ENCODE measurements at regions not wholly inside any gene's neighbourhood (a gene's known extent, or its start where the extent isn't known, plus 50 kb on each side); places are given as distances from the start of the nearest gene placed in this dataset.

DNA sequence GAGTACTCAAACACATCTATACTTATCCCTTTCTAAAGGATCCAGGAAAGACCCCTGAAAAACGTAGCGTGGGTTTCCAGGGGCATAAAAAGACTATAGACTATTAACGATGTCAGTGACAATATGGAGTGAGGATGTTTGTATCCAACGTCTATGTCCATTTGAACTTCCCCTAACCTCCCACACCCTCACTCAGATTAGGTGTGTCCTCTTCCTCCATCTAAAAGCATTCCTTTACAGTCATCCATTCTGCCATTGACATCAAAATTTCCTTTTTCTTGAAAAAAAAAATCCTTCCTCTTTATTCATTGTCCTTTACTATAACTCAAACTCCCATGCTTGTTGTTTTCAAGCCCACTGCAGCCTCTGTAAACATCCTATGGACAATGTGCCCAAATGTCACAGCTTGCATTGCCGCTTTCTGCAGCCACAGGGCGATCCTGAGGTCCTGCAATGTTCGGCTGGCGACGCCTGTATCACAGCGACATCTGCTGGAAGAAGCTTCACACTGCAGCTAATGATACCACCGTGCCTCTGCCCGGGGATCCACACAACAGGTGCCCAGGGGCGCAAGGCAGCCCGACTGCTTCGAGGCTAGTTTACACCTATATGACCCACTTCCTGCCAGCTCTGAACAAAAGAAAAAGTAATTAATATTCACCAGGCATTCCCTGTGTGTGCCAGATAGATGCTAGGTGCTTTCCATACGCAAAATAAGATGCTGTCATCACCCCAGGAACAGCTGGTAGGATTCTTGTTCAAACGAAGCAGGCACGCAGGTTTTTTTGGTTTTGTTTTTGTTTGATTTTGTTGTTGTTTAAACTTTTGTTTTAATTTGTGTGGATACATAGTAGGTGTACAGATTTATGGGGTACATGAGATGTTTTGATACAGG is 267.9 kb upstream of the GHITM start:
- DNase-seq (ENCODE audit: low read depth) = peak; percentile 26

GRCh38 chr10:83880252-83880791 is 259.0 kb upstream of the GHITM start:
- no peak for DNase-seq (ENCODE audit: low read depth)

GRCh38 chr10:83881661-83882060 is 257.6 kb upstream of the GHITM start:
- no peak for DNase-seq (ENCODE audit: low read depth)

DNA sequence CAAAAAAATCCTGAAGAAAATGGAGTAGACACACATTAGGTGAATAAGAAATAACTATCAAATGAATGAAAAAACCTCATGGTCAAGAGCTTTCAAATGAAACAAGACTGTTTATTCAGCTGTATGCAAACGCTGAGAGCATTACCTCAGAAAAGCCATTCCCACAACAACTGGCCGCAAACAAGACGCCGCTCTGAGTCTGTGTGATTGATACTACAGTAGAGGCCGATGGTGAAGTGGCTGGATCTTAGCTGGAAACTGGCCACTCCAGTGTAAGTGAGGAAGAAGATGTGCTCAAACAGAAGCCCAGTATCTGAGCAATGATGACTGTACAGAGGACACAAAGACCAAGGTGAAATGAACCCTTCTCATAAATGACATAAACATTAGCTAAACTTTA is 252.4 kb upstream of the GHITM start:
- no peak for DNase-seq (ENCODE audit: low read depth)

DNA sequence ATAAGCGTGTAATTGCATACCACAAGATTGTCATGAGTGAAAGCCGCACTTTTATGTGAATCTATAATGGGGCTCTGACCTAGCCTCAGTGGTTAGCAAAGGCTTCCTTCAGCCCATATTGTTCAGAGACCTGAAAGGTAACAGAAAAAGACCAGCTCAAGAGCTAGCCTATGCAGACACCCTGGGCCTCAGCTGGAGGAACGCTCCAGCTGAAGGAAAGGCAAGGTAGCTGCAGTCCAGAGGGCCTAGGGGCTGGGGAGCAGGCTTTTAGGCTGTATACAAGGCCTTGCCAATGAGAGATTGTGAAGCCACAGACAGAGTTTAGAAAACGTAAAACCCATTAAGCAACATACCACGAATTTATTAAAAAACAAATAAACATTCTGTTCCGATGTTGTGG is 246.6 kb upstream of the GHITM start:
- DNase-seq (ENCODE audit: low read depth) = no peak

DNA sequence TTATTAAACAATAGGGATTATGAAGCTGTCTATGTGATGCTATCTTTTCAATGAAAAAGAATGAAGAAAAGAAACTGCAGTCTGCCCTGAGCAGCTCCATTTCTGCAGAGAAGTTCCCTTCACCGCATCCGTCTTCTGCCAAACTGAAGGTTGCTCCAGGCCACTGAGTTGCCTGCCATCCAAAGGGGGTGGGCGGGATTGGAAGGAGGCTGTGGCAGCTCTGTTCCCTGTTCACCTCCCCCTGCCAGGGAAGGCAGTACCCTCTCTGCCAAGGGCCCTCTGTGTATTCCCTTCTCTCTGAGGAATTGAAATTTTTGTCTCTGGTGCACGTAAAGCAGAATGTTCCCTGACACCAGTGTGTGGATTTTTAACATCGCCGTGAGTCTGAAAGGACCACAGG is 243.1 kb upstream of the GHITM start:
- DNase-seq (ENCODE audit: low read depth) = no peak

DNA sequence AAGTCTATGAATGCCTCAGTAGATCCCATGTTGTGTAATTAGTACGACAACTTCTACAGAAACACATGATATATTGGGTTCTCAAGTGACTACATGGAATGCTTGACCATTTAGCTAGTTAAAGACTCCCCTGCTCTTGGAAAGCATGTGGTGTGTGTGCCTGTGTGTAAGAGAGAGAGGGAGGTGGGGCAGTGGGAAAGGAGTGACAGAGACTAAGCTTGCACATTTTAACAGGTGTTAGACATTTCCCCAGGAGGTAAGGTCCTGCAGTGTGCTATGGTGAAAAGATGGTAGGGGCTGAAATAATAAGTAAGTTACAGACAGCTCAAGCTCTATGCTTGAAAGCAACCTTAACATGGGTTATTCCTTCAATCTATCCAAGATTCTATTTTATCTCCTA is 241.7 kb upstream of the GHITM start:
- DNase-seq (ENCODE audit: low read depth) = no peak

GRCh38 chr10:83908506-83908905 is 230.8 kb upstream of the GHITM start:
- no peak for DNase-seq (ENCODE audit: low read depth)

DNA sequence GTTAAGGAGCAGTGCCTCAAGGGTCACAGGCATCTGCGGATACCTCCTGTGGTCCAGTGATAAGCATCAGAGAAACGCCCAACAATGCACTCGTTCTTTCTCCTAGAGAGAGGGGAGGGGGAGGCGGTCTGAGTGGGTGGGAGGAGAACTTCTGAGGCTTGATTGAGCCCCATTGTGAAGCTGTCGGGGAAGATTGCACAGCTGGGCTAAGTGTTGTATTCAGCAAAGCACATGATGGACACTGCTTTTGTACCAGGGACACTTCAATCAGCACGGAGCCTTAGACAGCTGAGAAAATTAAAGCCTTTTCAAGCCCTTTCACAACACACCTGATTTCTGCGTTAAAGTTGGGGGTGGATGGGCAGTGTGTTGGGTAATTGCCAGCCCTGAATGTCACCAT is 230.3 kb upstream of the GHITM start:
- DNase-seq (ENCODE audit: low read depth) = no peak

DNA sequence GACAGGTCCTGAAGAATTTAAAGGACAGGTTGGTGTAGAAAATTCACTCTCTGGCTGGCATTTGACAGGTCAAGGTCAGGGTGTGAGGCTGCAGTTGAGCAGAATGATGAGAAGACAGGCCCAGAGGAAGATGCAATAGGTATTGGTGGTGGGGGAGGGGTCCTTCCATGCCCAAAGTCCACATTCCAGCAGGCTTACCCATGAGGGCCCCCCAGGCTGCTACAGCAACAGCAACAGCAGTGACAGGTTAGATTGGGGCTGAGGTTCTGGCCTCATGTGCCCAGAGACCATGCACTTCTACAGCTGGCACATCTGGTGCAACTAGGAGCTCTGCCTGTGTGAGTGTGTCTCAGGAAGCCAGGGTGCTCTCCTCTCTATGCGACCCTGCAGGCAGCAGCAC is 223.5 kb upstream of the GHITM start:
- no peak for DNase-seq (ENCODE audit: low read depth)

- no peak for DNase-seq (ENCODE audit: low read depth)
Observed at GRCh38 chr10:83917537-83918506, 221.5 kb upstream of the GHITM start.

- DNase-seq (ENCODE audit: low read depth) = no peak
Observed at GRCh38 chr10:83919187-83919586, 220.1 kb upstream of the GHITM start.

- DNase-seq (ENCODE audit: low read depth) = no peak
Observed at GRCh38 chr10:83921984-83922860, 217.1 kb upstream of the GHITM start.

GRCh38 chr10:83925133-83925532 is 214.2 kb upstream of the GHITM start:
- DNase-seq (ENCODE audit: low read depth) = no peak

GRCh38 chr10:83926606-83927005 is 212.7 kb upstream of the GHITM start:
- DNase-seq (ENCODE audit: low read depth) = no peak

DNA sequence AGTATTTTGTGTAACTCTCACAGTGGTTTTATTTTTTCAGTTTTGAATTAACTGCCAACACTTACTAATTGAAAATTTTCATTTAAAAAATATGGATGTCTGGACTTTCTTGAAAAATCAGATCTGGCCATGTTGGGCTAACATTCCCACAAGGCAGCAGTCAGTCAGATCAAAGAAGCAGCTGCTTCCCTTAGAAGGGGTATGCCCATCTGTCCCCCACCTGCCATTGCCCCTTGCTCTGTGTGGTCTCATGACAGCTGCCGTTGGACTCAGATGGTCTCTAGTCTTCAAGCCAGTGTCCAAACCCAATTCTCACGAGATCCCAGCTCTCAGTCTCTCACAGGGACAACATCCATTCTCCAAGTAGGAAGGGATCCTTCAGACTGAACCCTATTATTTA is 212.1 kb upstream of the GHITM start:
- DNase-seq (ENCODE audit: low read depth) = no peak

GRCh38 chr10:83929399-83929798 is 209.9 kb upstream of the GHITM start:
- no peak for DNase-seq (ENCODE audit: low read depth)

GRCh38 chr10:83931669-83932068 is 207.6 kb upstream of the GHITM start:
- DNase-seq (ENCODE audit: low read depth) = no peak

- DNase-seq (ENCODE audit: low read depth) = no peak
Observed at GRCh38 chr10:83932245-83932644, 207.1 kb upstream of the GHITM start.

DNA sequence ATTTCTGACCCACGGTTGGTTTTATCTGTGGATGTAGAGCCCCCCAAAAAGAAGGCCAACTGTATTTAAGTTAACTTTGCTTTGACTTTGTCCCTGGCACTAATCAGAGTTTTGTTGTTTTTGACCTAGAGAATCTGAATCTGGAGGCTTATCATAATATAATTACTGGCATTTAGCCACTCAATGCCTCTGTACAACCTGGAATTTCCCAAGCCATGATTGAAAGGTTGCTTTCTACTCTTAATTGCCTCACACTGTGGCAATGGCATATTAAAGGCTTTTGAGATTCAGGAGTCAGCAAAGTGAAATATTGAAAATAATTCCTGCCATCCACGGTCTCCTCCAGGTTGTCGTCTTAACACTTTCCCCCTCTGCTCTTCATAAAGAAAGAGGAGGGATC is 205.2 kb upstream of the GHITM start:
- DNase-seq (ENCODE audit: low read depth) = no peak

DNA sequence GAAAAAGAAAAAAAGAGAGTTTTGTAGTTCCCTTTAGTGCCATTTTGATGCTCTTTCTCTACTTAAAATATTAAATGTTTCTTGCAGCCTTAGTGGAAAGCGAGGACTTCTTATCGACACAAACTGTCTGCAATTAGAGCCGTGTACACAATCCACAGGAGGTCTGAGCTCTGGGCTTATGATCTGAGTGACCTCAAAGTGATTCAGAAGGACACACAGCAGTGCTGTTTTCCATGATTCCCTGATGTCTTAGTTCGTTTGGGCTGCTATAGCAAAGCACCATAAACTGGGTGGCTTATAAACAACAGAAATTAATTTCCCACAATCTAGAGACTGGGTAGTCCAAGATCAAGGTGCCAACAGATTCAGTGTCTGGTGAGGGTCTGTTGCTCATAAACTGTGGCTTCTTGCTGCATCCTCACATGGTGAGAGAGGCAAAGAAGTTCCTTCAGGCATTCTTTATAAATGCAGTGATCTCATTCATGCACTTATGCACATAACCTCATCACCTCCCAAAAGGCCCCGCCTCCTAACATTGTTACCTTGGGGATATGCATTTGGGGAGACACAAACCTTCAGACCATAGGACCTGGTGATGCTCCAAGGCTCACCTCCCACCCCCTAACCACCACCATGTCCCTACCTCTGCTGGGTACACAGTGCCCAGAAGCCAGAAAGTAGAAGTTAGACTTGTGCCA is 204.5 kb upstream of the GHITM start:
- no peak for DNase-seq (ENCODE audit: low read depth)
